NCI-H2029 (cell line): ENCODE measurements at regions not wholly inside any gene's neighbourhood (a gene's known extent, or its start where the extent isn't known, plus 50 kb on each side); places are given as distances from the start of the nearest gene placed in this dataset.

Experiments
- DNase-seq: peaks from one replicate; lab custom pipeline; 2025; lab: John Stamatoyannopoulos, UW

DNA sequence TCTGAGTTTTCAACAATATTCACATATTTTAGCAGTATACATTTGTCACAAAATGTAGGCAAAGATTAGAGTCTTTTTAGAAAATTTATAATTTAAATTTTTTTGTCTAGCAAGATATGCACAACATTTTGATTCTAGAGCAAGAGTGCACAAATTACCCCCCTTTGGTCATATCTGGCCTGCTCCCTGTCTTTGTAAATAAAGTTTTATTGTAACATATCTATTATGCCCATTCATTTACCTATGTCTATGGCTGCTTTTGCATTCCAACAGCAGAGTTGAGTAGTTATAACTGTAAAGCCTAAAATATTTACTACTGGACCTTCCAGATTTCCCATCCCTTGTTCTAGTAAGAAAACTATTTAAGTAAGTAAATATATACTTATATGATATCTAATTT, 430.7 kb downstream of the EDEM1 start:
- no peak for DNase-seq

DNA sequence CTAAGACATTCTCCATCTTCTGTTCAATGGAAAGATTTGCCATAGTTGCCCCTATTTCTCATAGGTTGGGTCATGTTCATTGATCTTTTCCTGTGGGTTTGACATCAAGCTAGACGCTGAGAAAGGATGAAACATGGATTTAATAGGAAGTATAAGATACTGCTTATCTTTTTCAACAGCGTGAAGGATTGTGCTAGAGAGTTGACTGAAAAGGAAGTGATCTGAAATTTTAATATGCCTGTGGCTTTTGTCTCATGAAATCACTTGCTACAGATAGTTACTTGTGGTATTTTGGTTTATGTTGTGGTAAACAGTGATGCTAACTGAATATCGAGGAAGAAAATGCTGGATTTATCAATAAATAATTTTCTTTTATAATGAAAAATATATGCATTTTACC, 442.9 kb downstream of the EDEM1 start:
- DNase-seq = no peak

DNA sequence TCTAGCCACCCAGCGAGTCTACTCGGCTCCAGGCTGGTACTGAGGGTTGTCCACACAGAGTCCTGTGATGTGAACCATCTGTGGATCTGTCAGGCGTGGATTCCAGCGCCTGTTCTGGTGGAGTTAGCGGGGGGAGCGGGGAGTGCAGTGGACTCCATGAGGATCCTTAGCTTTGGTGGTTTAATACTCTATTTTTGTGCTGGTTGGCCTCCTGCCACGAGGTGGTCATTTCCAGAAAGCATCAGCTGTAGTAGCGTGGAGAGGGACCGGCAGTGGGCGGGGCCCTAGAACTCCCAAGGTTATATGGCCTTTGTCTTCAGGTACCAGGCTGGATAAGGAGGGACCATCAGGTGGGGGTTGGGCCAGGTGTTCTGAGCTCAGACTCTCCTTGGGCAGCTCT, 446.5 kb downstream of the EDEM1 start:
- DNase-seq = no peak

DNA sequence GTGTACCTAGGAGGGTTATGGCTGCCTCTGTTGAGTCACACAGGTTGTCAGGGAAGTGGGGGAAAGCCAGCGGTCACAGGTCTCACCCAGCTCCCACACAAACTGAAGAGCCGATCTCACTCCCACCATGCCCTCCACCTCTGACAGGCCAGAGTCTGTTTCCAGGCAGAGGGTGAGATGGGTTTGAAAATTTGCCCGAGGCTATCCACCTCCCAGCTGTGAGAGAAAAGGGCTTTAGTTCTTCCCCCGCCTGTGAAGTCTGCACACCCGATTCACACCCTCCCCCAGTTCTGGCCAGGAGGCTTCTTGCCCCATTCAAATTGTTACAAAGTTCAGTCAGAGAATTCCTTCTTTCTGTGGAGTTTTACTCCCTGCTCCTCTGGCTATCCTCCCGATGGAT, 446.9 kb downstream of the EDEM1 start:
- no peak for DNase-seq

DNA sequence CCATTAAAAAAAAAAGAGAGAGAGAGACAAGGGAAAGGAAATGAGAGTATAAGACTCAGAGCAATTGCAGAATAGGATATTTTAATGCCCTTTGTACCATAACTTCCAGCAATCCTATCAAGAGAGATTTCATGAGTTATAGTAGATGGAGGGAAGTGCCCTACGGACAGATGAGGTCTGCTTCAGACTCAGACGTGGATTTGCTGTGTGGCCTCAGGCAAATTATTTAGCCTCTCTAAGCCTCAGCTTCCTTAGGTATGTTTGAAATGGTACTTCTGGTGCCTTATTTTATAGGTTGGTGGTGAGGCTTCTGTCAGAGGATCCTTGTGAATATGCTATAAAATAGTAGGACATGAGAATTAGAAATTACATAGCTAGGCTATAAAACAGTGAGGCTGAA, 448.2 kb downstream of the EDEM1 start:
- no peak for DNase-seq

DNA sequence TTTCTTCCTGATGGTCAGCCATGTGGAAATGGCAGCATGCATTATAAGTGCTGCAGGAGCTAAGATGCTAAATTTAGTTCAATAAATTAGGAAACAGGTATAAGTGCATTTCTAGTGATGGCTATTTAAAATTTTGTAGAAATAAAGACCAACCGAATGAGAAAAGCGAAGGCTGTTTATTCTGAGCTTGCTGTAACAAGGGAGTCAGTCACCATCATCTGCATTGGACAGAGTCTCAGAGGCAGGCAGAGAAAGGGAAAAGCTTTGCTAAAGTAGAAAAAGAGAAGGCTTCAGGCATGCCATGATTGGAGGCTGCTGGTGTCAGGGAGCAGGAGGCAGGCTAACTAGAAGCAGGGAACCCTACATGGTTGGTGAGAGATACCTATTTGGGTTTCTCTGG, 451.0 kb downstream of the EDEM1 start:
- no peak for DNase-seq

- DNase-seq = no peak
Measured at GRCh38 chr3:5644773-5645670, 457.5 kb downstream of the EDEM1 start.

DNA sequence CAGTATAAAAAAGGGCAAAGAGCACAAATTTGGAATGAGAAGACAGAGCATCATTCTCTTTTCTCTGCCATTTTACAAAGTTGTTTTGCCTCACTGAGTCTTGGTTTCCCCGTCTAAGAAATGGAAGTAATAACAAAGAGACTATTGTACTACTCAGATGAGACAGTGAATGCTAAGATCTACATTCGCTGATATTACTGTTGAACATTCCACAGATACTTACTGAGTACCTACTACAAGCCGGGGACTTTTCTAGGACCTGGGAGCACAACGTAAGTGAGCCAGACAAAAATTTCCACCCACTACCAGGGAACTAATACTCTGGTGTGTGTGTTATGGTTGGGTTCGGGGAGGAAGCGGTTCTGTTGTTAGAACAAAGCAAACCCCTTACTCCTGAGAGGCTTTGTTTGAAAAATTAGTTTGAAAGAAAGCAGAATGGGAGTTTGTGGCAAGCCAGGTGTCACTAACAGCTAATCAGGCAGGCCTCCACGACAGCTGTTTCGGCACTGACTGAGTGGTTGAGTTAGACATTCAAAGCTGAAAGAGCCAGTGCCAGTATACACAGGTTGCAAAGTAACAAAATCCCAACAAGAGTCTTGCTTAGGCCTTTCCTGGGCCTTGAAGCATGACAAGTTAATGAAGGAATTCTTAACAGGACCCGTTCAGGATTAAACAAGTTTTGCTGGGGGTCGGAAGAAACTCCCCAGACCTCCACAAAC, 458.3 kb downstream of the EDEM1 start:
- no peak for DNase-seq

DNA sequence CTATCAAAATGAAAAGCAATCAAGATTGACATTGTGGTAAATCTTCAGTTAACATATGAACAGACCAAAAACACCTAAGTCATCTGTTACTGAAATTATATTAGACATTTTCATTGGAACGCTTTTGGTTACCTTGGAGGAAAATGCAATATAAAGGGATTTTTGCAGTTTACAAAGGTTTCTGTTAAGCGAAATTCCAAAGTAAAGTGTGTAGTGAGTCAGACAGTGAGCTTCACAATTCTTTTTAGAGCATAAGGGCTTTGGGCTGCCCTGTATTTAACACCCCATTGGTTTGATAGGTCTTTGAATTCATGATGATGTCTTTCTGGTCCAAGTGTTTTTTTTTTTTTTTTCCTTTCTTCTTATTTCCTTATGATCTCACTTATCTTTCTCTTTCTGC, 462.8 kb downstream of the EDEM1 start:
- DNase-seq = no peak

- DNase-seq = no peak
Measured at GRCh38 chr3:5651351-5651750, 463.8 kb downstream of the EDEM1 start.

DNA sequence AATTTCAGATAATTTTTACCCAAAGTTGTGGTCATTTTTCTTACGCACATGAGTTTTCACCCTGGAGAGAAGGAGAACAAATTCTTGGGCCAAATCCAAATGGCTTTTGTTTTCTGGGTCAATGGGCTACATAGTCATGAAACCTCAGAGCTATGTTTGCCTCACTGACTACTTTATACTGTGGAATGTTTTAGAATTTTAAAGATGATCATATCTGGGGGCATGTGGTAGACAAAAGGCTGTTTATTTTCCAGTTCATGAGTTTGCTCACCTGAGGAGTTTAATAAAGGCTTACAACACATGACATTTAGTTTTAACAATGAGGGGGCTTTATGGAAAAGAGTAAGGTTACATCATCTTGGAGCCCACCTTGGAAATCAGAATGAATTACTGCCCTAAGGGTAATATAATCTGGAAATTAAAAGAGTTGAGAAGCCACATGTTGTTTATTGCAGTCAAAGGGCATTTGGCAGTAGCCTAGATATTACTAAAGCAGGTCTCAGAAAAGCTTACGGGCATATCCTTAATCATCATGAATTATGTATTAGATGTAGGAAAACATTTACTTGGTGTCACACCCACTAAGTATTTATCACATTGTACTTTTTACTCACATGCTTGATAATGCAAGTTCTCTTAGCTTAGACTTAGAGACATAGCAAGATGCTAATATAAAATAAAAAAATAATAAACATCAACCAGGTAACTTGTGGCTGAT, 466.1 kb downstream of the EDEM1 start:
- DNase-seq = no peak

- no peak for DNase-seq
Measured at GRCh38 chr3:5657106-5657505, 469.6 kb downstream of the EDEM1 start.

DNA sequence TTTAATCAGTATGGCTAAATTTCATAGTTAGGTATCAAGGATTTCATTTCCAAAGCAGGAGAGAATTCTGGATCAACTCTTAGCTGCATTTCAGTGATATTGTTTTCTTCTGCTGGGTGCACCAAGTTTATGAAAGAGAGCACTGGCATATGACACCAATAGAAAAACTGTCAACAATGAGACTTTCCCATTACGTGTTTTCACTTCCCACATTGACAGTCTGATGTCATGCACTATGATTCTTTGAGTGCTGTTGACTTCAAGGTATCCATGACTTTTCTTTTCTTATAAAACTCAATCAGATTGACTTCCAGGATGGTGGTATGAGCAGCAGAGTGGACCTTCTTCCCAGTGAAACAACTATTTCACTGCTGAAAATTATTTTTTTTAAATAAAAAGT, 476.1 kb downstream of the EDEM1 start:
- no peak for DNase-seq

DNA sequence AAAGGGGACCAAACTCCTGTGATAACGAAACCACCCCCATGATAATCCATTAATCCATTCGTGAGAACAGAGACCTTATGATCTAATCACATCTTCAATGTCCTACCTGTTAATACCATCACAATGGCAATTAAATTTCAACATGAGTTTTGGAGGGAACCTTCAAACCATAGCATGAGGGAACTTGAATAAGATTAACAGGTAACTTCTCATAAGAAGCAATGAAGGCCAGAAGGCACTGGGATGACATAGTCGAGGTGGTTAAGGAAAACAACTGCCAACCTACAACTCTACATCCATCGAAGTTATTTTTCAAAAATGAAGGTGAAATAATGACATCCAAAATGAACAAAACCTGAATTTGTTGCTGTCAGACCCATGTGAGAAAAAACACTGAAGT, 478.9 kb downstream of the EDEM1 start:
- DNase-seq = no peak

DNA sequence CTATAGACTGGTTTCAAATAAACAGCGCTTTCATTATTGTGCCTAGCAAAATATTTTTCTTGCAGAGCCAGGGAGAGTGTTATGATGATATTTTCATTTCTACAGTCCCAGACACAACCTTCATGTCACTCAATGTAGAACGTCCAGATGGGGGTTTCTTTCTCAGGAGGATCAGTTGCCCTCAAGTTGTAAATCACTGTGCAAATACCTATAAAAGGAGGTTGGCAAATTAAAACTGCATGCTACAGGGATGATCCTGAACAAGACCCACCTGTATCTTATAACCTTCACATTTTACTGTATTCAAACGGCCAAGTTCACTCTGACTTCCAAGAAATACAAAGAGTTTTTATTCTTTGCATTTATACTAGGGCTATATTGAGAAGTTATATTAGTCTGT, 486.0 kb downstream of the EDEM1 start:
- DNase-seq = no peak

DNA sequence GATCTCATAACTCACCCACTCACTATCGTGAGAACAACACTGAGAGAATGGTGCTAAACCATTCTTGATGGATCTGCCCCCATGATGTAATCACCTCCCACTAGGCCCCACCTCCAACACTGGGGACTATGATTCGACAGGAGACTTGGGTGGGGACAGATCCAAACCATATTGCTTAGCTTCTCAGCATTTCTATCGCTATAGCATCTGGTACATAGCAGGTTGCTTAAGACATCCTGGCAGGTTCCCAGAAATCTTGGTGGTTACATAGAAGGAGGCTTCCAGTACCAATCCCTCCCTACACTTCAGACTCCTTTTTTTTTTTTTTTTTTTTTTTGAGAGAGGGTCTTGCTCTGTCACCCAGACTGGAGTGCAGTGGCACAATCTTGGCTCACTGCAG, 487.8 kb downstream of the EDEM1 start:
- DNase-seq = no peak

DNA sequence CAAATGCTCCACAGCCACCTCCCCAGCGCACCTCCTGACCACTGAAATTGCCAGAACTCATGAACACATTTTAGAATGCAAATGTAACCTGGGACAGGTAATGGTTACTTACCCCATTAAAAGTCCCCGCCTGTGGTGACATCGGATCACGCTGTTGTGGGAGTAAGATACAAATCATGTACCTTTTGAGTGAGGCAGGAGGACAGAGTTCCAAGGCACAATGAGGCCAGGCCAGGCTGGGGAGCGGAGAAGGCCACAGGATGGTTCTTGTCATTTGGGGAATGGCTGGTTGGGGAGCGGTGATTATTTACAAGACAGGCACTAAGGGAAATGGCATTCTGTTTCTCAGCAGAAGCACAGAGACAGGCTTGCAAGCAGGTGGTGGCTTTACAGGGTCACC, 490.0 kb downstream of the EDEM1 start:
- DNase-seq = no peak

DNA sequence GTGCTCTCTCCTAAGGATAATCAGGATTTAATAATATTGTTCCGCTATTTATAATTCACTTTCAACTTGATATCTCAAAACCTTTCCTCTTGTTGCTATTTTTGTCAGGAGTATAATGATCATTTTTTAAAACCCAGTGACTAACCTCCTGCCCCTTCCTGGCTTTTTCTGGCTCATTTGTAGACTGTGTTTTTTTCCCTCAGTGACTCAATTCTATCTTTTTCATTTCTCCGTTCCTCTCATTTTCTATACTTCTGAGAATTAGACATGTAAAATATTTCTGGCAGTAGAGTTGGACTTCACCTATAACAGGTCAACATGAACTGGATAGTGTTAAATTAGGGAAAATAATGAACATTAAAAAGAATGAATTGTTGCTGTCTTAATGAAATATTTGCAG, 490.7 kb downstream of the EDEM1 start:
- no peak for DNase-seq

- no peak for DNase-seq
Measured at GRCh38 chr3:5678844-5679243, 491.3 kb downstream of the EDEM1 start.

DNA sequence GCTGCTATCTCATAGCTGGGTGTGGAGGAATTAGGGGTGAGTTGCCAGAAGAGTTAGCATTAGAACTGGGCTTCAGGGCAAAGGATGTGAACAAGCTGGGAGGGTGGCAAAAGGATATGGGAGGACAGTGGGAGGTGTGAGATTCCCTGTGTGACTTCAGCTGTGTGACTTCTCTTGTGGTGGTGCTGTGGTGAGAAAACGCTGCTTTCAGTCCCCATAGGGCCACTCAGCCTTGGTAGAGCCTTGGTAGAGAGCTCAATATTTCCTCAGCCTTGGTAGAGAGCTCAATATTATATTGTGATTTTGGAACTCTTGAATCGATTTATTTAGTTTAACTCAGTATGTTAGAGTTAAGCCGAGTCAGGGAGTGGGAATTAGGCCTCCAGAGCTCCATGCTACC, 499.7 kb downstream of the EDEM1 start:
- DNase-seq = no peak

DNA sequence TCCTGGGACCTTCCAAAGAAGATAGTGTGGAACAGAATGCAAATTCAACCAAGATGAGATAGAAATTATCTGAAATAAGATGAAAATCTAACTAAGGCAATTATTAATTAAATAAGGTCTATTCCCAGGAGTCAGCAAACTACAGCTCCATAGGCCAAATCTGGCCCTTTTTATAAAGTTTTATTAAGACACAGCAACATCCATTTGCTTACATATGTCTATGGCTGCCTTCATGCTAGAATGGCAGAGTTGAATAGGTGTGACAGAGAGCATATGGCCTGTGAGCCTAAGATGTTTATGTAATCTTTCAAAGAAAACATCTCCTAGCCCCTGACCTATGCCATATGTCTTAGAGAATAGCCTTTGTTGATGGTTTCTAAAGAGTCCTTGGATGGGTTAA, 503.0 kb downstream of the EDEM1 start:
- no peak for DNase-seq

- DNase-seq = no peak
Measured at GRCh38 chr3:5690904-5691532, 503.5 kb downstream of the EDEM1 start.
